HG03060 (cell line): ENCODE measurements at regions not wholly inside any gene's neighbourhood (a gene's known extent, or its start where the extent isn't known, plus 50 kb on each side); places are given as distances from the start of the nearest gene placed in this dataset.
"Not testable (repeated sequence)": the region's sequence is repeated elsewhere in the genome, so short reads cannot be mapped to it uniquely, and the experiment has no call there.

Source experiments
- ATAC-seq: cut with Tn5 transposase; IDR thresholded peaks from one replicate; pipeline ENCODE4 v1.9.1; 2021; ENCODE audit warnings: low read depth, moderate number of reproducible peaks; ENCODE audit not compliant: unreplicated experiment

DNA sequence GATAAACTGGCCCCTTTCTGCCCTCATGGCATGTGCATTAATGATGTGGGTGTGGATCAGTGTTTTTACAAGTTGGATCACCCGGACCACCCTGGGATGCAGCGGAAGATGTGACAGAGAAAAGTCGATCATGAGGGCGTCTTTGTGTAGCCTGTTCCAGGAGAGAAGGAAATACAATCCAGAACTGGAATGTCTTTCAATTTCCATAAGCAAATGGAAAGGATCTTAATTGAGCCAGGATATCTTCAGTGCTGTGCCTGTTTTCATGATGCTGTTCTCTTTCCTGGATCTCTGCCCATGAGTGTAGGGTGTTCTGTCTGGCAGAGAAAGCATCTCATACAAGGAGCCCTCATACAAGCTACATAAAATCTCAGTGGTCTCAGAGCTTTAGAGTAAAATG is 481.4 kb downstream of the XYLT1 start:
- ATAC-seq: no peak

DNA sequence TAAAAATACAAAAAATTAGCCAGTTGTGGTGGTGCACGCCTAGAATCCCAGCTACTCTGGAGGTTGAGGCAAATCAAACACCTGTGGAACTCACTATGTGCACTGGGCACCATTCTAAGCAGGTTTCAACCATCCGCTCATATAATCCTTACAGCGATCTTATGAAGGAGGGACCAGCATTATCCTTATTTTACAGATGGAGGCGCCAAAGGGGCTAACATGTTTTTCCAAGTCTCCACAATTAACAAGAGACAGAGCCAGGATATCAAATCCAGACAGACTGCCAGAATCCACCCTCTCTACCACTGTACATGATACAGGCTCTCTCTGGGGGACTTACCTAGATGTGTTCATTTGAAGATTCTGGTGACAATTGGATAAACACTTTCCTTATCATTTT is 479.0 kb downstream of the XYLT1 start:
- no peak for ATAC-seq

DNA sequence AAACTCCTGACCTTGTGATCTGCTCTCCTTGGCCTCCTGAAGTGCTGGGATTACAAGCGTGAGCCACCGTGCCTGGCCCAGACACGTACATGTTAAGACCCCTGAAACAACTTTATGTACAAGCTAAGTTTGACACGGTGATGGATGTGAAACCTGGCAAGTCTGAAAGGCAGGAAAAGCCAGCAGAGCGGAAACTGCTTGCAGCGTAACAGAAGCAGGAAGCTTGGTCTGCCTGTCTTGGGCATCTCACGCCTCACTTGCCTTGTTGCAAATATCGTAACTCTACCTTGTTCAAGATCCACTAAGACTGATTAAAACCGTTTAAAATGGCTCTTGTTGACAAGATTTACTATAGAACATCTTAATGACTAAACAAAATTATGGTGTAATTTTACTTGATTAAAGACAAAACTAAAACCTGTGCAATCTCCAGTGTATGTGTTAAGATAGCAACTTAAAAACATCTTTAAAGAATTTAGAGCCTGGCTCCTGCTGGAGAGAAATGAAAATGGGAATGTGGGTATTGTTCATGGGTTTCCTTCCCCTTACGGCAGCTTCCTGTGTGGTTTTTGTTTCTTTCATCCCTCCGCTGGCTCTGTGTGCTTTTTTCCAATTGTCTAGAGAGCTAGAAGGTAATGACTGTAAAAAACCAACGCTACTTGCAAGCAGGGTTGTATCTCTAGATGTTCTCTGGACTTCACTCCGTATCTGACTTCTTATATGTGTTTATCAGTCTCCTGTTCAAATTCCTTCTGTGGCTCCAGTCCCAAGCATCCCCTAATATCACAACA is 477.6 kb downstream of the XYLT1 start:
- ATAC-seq: no peak

DNA sequence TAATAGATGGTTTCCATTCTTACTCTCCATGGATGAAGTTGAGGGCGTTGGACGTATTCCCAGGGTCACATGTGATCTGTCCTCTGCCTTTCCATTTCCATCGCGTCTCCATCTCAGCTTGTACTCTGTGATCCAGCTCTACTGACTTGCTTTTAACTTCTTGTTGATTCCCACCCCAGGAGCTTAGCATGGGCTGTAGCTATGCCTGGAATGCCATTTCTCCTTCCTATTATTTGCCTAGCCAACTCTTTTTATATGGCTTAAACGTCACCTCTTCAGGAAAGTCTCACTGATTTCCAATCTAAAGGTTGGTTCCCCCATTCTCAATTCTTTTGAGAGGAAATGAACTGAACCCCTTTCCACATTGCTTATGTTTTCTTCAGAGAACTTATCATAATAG is 475.9 kb downstream of the XYLT1 start:
- no peak for ATAC-seq

DNA sequence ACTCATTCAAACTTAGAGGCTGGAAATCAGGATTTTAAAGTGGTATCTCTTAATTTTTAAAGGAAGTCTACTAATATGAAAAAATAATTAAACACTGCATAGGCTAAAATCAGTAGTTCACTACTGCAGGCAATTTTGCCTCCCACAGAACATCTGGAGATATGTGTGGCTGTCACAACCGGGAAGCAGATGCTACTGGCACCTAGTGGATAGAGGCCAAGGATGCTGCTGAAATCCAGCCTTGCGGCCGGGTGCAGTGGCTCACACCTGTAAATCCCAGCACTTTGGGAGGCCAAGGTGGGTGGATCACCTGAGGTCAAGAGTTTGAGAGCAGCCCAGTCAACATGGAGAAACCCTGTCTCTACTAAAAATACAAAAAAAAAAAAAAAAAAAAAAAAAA is 473.9 kb downstream of the XYLT1 start:
- ATAC-seq: no peak

DNA sequence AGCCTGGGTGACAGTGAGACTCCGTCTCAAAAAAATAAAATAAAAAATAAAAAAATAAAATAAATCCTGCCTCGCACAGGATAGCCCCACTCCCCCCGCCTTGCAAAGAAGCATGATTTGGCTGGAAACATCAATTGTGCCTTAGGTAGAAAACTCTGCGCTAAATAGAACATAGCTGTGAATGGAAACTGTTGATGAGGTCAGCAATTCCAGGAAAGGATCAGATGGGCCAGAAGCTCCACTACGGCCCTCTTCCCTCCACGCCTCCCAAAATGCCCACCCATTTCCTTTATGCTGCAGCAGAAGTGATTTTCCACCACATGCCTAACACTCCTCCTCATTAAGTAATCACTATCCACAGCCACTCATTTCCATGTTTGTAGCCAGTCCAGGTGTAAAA is 473.4 kb downstream of the XYLT1 start:
- ATAC-seq: no peak

DNA sequence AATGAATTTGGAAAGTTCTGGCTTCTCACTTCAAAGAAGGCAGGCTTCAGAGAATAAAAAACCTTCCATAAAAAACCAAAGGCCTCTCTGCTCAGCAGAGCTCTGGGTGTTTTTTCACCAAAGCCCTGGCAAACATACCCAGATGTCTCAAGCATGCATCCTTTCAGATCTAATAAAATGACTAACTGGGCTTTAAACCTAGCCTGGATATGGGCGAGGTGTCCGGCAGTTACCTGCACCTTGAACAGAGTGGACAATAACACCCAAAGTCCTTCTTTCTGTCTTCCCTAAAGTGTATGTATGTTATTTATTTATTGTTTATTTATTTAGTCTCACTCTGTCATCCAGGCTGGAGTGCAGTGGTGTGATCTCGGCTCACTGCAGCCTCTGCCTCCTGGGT is 469.3 kb downstream of the XYLT1 start:
- ATAC-seq: no peak

DNA sequence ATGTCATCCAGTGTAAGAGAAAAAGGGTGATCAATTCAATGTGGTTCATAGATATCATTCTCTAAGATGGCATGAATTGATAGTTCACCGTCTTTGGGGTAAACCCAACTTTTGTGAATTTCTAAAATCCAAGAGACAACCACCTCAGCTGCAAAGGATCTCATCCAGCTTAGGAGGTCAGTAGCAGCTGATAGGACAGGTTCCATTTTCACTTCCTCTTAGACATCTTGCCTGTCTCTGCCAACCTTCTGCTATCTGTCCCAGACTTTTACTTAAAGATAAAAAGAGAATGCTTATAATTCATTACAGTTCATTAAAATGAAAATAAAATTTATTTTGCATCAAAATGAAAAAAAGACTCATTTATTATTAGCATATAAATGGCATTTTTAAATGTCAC is 468.2 kb downstream of the XYLT1 start:
- ATAC-seq: no peak

DNA sequence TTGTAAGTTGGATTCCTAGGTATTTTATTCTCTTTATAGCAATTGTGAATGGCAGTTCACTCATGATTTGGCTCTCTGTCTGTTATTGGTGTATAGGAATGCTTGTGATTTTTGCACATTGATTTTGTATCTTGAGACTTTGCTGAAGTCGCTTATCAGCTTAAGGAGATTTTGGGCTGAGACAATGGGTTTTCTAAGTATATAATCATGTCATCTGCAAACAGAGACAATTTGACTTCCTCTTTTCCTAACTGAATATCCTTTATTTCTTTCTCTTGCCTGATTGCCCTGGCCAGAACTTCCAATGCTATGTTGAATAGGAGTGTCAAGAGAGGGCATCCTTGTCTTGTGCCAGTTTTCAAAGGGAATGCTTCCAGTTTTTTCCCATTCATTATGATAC is 464.8 kb downstream of the XYLT1 start:
- not testable (repeated sequence) for ATAC-seq

DNA sequence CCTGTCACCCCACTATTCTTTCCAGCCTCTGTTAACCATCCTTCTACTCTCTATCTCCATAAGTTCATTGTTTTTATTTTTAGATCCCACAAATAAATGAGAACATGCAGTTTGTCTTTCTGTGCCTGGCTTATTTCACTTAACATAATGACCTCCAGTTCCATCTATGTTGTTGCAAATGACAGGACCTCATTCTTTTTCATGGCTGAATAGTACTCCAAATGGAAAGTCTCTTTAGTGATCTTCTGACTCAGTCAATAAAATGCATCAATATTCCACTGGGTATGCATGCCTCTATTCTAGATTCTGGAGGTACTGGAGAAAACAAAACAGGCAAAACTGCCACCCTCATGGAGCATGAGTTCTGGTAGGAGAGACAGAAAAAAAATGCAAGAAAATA is 459.0 kb downstream of the XYLT1 start:
- no peak for ATAC-seq

DNA sequence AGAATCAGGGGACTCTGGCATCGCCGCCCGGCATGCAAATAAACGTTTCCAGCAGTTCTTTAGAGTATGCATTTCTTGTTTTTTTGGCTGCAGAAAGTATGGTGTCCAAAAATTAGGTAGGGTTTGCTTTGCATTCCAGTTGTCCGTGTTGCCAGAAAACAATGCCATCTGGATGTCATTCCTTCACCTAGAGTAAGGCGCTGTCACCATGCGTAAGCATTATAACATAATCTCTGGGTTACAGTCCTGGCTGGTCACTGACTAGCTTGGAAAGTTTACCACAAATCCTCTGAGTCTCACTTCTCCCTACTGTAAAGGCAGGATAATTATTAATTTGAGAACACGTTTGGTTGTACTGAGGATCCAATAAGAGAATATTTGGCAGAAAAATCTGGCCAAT is 457.7 kb downstream of the XYLT1 start:
- no peak for ATAC-seq

DNA sequence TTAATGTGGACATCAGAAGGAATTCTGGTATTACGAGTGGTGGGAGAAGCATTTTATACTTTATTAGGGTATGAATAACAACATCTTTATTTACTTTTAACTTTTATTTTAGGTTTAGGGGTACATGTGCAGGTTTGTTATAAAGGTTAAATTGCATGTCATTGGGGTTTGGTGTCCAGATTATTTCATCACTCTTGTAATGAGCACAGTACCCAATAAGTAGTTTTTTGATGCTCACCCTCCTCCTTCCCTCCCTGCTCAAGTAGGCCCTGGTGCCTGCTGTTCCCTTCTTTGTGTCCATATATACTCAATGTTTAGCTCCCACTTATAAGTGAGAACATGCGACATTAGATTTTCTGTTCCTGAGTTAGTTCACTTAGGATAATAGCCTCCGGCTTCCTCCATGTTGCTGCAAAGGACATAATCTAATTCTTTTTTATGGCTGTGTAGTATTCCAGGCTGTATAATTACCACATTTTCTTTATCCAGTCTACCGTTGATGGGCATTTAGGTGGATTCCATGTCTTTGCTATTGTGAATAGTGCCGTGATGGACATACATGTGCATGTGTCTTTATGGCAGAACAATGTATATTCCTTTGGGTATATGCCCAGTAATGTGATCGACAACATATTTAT is 456.2 kb downstream of the XYLT1 start:
- no peak for ATAC-seq

DNA sequence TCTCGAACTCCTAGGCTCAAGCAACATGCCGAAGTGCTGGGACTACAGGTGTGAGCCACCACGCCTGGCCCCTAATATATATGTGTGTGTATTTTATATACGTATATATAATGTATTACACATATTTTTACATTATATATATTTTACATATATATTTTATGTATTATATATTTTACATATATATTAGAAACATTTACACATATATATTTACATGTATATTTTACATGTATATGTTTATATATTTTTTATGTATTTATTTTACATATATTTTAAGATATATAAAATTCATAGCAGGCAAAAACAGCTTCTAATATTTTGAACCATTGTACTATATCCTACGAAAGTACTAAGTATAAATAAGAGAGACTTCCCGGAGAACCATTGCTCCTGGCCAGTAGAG is 455.1 kb downstream of the XYLT1 start:
- ATAC-seq: no peak

DNA sequence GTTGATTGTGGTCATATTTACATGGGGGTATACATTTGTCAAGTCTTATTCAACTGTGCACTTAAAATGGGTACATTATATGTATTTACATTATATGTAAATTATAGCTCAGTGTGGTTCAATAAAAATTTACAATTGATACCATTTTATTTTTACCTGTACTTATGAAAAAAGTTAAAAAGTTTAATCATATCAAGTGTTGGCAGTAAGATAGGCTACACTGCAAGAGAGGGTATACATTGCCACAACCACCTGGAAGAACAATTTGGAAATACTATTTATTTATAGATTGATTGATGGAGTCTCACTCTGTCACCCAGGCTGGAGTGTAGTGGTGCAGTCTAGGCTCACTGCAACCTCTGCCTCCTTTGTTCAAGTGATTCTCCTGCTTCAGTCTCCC is 453.3 kb downstream of the XYLT1 start:
- ATAC-seq: no peak

DNA sequence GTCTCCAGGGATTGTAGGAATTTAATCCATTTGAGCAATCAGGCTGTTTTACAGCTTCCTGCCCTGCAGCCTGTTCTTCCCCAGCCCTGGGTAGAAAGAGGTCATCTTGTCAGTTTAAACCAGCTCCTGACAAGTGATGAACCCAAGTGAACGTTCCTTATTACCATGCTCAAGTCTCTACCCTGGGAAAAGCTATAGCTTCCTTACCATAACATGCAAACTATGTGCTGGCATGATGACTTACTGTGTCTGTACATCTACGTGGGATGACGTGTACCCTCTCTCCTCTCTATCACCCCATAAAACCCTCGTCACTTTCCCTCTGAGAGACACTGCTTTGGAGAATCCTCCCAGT is 452.2 kb downstream of the XYLT1 start:
- ATAC-seq: no peak

DNA sequence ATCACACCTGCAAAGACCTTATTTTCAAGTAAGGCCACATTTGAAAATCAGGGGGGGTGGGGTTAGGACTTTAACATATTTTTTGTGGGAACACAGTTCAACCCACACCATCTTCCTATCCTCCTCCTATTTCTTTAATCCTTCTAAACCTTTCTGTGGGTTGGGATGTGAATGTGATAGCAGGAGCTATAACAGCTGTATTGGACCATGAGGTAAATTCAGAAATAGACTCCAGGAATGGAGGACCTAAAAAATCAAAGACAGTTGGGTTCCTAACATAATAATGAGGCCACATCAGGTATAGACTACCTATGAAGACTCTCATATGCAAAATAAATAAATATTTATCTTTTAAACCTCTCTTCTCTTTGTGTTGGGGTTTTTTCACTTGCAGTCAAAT is 451.4 kb downstream of the XYLT1 start:
- no peak for ATAC-seq

DNA sequence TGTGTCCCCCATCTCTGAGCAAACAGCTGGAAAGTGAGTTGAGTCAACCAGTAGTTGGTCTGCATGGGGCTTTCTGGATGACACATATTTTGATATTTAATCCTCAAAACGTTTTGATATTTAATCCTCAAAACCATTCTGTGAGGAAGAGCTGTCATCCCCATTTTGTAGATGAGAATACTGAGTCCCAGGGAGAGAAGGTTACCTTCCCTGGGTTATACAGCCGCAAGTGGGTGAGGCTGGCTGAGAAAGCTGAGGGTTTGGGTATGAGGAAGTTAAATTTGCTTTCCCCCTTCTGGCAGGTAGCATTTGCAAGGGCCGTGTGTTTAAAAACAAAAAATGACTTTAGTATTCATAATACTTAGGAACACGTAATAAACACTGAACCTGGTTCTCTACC is 447.2 kb downstream of the XYLT1 start:
- ATAC-seq: no peak

DNA sequence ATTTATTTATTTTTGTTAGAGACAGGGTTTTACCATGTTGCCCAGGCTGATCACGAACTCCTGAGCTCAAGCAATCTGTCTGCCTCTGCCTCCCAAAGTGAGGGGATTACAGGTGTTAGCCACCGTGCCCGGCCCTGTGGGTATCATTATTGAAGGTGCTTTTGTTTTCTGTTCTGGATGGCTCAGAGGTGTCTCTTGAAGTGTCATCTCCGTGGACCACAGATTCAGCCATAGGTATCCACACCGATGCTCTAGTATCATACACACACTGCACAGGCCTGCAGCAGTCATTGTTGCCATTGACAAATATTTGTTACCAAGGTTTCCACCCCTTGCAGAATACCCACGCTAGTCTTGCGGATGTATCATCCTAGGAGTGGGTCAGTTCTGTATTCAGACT is 446.2 kb downstream of the XYLT1 start:
- no peak for ATAC-seq

DNA sequence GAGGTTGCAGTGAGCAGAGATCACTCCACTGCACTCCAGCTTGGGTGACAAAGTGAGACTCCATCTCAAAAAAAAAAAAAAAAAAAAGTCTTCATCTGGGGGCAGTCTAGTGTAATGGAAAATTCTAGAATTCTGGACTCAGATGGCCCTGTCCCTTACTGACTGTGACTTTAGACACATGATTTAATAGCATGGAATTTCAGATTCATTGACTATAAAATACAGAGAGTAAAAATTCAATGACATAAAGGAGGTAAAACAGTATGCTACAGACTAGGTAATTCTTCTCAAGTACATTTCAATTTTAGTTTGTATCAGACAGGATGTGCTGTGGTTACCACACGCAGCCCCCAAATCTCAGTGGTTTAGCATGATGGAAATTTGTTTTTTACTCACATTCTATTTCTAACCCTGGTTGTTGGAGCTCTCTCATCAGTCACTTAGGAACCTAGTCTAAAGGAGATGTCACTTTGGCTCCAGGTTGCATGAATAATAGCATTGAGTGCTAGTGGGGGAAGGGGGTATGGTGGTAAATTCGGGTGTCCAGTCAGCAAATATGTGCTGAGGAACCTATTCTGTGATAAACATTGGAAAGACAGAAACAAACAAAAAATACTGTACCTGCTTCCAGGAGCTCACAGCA is 444.0 kb downstream of the XYLT1 start:
- peak; percentile 95 for ATAC-seq

DNA sequence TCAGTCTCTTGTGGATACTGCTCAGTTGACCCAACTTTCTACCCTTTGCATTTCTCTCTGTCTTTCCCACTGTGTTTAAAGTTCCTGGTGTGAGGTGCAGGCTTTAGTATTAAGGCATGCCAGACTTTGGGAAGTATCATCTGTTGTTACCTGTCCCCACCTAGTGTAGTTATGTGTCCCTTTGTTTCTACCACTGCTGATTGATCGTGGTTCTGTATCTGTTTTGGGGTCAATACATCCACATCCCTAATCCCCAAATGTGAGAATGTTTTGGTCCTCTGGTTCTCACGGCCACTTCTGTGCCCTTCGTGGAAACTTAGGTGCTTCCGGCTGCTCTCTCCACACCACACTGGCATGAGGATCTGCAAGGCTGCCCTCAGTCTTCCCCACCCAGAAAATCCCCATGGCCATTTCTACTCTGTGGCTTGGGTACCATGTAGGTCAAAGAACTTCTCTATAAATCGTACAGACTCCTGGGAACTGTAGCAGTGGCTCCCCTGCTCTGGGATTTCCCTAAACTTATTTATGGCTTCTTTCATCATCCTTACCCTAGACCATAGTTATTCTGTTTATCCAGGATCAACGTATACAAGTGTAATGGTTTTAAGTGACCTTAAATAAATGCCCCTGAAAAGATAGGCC is 443.2 kb downstream of the XYLT1 start:
- no peak for ATAC-seq

DNA sequence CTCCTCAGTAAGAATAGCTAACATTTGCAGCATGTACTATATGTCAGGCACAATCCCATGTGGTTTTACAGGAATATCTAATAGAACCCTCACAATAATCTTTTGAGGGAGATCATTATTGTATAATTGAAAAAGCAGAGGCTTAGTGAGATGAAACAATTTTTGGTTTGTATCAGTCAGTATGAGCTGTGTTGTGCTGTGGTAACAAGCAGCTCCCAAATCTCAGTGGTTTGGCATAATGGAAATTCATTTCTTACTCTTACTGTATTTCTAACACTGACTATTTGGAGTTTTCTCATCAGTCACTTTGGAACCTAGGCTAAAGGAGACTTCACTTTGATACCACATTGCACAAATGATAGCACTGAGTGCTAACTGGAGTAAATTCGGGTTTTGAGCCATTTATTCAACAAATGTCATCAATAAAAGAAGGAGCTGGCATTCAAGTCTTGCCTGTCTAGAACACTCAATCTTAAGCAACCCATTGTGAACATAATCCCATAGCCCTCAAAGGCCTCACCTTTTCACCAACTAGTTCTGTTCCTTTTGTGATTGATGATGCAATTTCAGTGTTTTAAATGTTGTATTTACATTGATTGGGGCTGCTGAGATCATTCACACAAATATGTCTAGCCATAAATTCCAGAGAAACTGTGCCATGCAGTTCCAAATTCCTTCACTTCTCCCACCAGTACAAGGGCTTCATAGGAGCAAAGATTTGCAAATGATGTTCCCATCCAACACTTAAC is 441.0 kb downstream of the XYLT1 start:
- no peak for ATAC-seq
